ENCODE measurements at regions not wholly inside any gene's neighbourhood (a gene's known extent, or its start where the extent isn't known, plus 50 kb on each side); places are given as distances from the start of the nearest gene placed in this dataset.

- H3K4me1 ChIP-seq (ENCODE audit: insufficient read depth, low read length, poor library complexity, severe bottlenecking) = peaks cover 38% of the 10 kb centered on the region
- no peaks in the 10 kb centered on the region for H3K9me2 ChIP-seq (replicated peaks; ENCODE audit: low read depth, low read length)
- H3K9me3 ChIP-seq (ENCODE audit: insufficient read depth, low read depth, low read length) = no peaks in the 10 kb centered on the region
These were observed 143.5 kb downstream of the RXFP2 start for GRCh38 chr13:31882794-31883193.

DNA sequence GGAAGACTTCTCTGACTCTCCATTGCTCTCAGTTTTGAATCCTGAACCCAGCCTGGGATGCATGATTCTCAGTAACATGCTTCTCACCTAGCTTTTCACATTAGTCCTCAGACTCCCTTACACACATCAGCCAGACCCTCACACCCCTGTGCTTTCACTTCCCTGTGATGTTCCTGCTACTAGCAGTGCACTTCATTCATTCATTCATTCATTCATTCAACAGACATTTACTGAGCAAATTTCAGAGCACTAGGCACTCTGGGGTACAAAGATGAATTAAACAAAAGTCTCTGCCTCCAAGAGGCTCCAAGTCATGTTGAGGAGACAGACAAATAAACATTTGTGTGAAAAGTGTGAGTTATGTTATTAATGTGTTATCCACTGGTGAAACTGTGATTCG is 145.2 kb downstream of the RXFP2 start:
- no peak overlapping the region for H3K4me2 ChIP-seq (ENCODE audit: low read depth, low read length, poor library complexity, severe bottlenecking)
- no peaks in the 10 kb centered on the region for H3K9me2 ChIP-seq (replicated peaks; ENCODE audit: low read depth, low read length)
- no peak overlapping the region for H3K9ac ChIP-seq (ENCODE audit: low read depth, low read length, poor library complexity, severe bottlenecking)
- H3K36me3 ChIP-seq (ENCODE audit: insufficient read depth, low read length) = no peaks in the 10 kb centered on the region
- H3K9me3 ChIP-seq (ENCODE audit: insufficient read depth, low read depth, low read length) = no peaks in the 10 kb centered on the region
- H3K27me3 ChIP-seq (ENCODE audit: insufficient read depth, low read length, poor library complexity, severe bottlenecking) = no peaks in the 10 kb centered on the region
- H3F3A ChIP-seq (ENCODE audit: low read depth) = no peaks in the 10 kb centered on the region
- H3K79me2 ChIP-seq (ENCODE audit: insufficient read depth, low read length) = no peaks in the 10 kb centered on the region
- H3K4me3 ChIP-seq (ENCODE audit: low read length, poor library complexity, severe bottlenecking) = no peak overlapping the region
- no peak for TF ChIP-seq EZH2phosphoT487 (IDR thresholded peaks at IDR 0.05; ENCODE audit: borderline replicate concordance)
- no peaks in the 10 kb centered on the region for H4K20me1 ChIP-seq (ENCODE audit: insufficient read depth, low read length, poor library complexity, severe bottlenecking)
- H3K4me1 ChIP-seq (ENCODE audit: insufficient read depth, low read length, poor library complexity, severe bottlenecking) = peaks cover 38% of the 10 kb centered on the region
- no peak overlapping the region for H2AFZ ChIP-seq (ENCODE audit: low read length)

More at GRCh38 chr13:31882794-31883193, 143.5 kb downstream of the RXFP2 start:
- no peaks in the 10 kb centered on the region for H4K20me1 ChIP-seq (ENCODE audit: insufficient read depth, low read length, poor library complexity, severe bottlenecking)
- no peak overlapping the region for H3K9ac ChIP-seq (ENCODE audit: low read depth, low read length, poor library complexity, severe bottlenecking)
- no peaks in the 10 kb centered on the region for H3K79me2 ChIP-seq (ENCODE audit: insufficient read depth, low read length)
- no peak overlapping the region for H2AFZ ChIP-seq (ENCODE audit: low read length)
- no peak for TF ChIP-seq CTCF (conservative IDR thresholded peaks at IDR 0.05; ENCODE audit: low read length)
- no peak overlapping the region for H3K4me2 ChIP-seq (ENCODE audit: low read depth, low read length, poor library complexity, severe bottlenecking)
- no peak overlapping the region for H3K4me3 ChIP-seq (ENCODE audit: low read length, poor library complexity, severe bottlenecking)
- no peaks in the 10 kb centered on the region for H3F3A ChIP-seq (ENCODE audit: low read depth)
- H3K27me3 ChIP-seq (ENCODE audit: insufficient read depth, low read length, poor library complexity, severe bottlenecking) = no peaks in the 10 kb centered on the region
- H3K36me3 ChIP-seq (ENCODE audit: insufficient read depth, low read length) = no peaks in the 10 kb centered on the region

- no peak for TF ChIP-seq CTCF (conservative IDR thresholded peaks at IDR 0.05; ENCODE audit: low read length)
- no peak for TF ChIP-seq EZH2phosphoT487 (IDR thresholded peaks at IDR 0.05; ENCODE audit: borderline replicate concordance)
- H3K9me3 ChIP-seq (ENCODE audit: insufficient read depth, low read depth, low read length) = no peaks in the 10 kb centered on the region
- H3F3A ChIP-seq (ENCODE audit: low read depth) = no peaks in the 10 kb centered on the region
- no peak overlapping the region for H3K4me3 ChIP-seq (ENCODE audit: low read length, poor library complexity, severe bottlenecking)
- H3K9ac ChIP-seq (ENCODE audit: low read depth, low read length, poor library complexity, severe bottlenecking) = no peak overlapping the region
- no peaks in the 10 kb centered on the region for H3K36me3 ChIP-seq (ENCODE audit: insufficient read depth, low read length)
- H3K79me2 ChIP-seq (ENCODE audit: insufficient read depth, low read length) = no peaks in the 10 kb centered on the region
- no peaks in the 10 kb centered on the region for H3K27me3 ChIP-seq (ENCODE audit: insufficient read depth, low read length, poor library complexity, severe bottlenecking)
- no peaks in the 10 kb centered on the region for H4K20me1 ChIP-seq (ENCODE audit: insufficient read depth, low read length, poor library complexity, severe bottlenecking)
- H2AFZ ChIP-seq (ENCODE audit: low read length) = peak overlapping the region; percentile 43; the same call in 1 of the 2 replicates
- peaks cover 33% of the 10 kb centered on the region for H3K4me1 ChIP-seq (ENCODE audit: insufficient read depth, low read length, poor library complexity, severe bottlenecking)
- no peaks in the 10 kb centered on the region for H3K9me2 ChIP-seq (replicated peaks; ENCODE audit: low read depth, low read length)
- H3K4me2 ChIP-seq (ENCODE audit: low read depth, low read length, poor library complexity, severe bottlenecking) = peak overlapping the region; percentile 38
These were observed 145.6 kb upstream of the FRY start for GRCh38 chr13:31885994-31886393.

GRCh38 chr13:31887286-31887685 is 144.3 kb upstream of the FRY start:
- TF ChIP-seq CTCF (conservative IDR thresholded peaks at IDR 0.05; ENCODE audit: low read length) (no peak), EZH2phosphoT487 (IDR thresholded peaks at IDR 0.05; ENCODE audit: borderline replicate concordance) (no peak)
- Histone ChIP-seq H3F3A (ENCODE audit: low read depth) (no peaks in the 10 kb centered on the region), H3K79me2 (ENCODE audit: insufficient read depth, low read length) (no peaks in the 10 kb centered on the region), H2AFZ (ENCODE audit: low read length) (no peak overlapping the region), H3K9ac (ENCODE audit: low read depth, low read length, poor library complexity, severe bottlenecking) (no peak overlapping the region), H3K9me2 (replicated peaks; ENCODE audit: low read depth, low read length) (no peaks in the 10 kb centered on the region), H3K4me3 (ENCODE audit: low read length, poor library complexity, severe bottlenecking) (no peak overlapping the region), H3K9me3 (ENCODE audit: insufficient read depth, low read depth, low read length) (no peaks in the 10 kb centered on the region), H3K36me3 (ENCODE audit: insufficient read depth, low read length) (no peaks in the 10 kb centered on the region), H4K20me1 (ENCODE audit: insufficient read depth, low read length, poor library complexity, severe bottlenecking) (no peaks in the 10 kb centered on the region), H3K4me1 (ENCODE audit: insufficient read depth, low read length, poor library complexity, severe bottlenecking) (peaks cover 29% of the 10 kb centered on the region), H3K27me3 (ENCODE audit: insufficient read depth, low read length, poor library complexity, severe bottlenecking) (no peaks in the 10 kb centered on the region), H3K4me2 (ENCODE audit: low read depth, low read length, poor library complexity, severe bottlenecking) (no peak overlapping the region)
